ENCODE measurements at regions not wholly inside any gene's neighbourhood (a gene's known extent, or its start where the extent isn't known, plus 50 kb on each side); places are given as distances from the start of the nearest gene placed in this dataset.
"Not testable (repeated sequence)": the region's sequence is repeated elsewhere in the genome, so short reads cannot be mapped to it uniquely, and the experiment has no call there.

DNA sequence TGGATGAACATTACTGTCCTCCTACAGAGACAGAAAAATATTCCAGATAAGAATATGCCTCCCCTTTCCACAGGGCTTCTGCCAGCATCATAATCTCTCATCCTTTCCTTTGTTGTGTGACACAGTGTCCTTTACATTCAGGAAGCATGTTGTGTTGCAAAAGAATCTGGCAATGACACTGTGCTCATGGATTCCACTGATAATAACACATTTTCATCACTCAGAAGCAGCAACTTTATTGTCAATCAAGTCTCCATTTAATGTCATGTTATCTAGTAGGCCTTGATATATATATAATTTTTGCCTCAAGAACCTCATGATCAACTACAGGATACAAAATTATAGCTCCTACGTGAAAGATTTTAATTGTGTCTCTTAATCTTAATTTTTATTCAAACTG, 833.9 kb downstream of the FSTL5 start:
- DNase-seq (ENCODE audit: low read depth, low spot score): no peak
- in situ Hi-C loops (cut with HindIII; ENCODE audit: low pct_unique_long_range_greater_than_20kb, low sequenced_read_pairs): no loop called here

DNA sequence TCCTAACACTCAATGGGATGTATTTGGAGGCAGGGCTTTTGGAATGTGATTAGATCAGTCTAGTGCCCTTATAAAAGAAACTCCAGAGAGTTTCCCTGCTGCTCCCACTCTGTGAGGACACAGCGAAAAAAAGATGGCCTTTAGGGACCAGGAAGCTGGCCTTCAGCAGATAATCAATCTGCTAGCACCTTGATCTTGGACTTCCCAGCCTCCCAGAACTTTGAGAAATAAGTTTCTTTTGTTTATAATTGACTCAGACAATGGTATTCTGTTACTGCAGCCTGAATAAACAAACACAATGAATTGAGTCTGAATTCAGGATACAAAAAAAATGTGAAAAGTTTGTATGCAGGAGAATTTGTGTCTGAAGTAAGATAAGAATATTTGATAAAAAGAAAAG, 842.1 kb downstream of the FSTL5 start:
- in situ Hi-C loops (cut with HindIII; ENCODE audit: low pct_unique_long_range_greater_than_20kb, low sequenced_read_pairs): no loop called here
- no peak for DNase-seq (ENCODE audit: low read depth, low spot score)

DNA sequence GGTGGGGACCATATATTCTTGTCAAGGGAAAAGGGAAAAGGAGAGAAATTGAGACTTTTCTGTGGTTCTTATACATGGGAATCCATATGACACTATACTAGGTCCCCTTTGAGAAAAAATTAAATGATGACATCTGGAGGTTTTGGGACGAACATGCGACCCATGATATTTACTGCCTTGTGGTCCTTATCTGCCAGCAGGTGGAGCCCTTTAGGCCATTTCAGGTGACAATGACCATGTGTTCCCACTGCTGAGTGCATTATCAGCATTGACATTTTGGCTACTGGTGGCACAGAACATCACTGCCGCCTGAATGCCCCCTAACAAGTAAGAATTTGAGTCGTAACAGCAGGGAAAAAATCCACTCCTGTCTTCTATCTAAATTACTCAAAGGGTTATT, 843.4 kb downstream of the FSTL5 start:
- in situ Hi-C loops (cut with HindIII; ENCODE audit: low pct_unique_long_range_greater_than_20kb, low sequenced_read_pairs): no loop called here

GRCh38 chr4:161317000-161317399, 846.8 kb downstream of the FSTL5 start:
- no peak for DNase-seq (ENCODE audit: low read depth, low spot score)
- in situ Hi-C loops (cut with HindIII; ENCODE audit: low pct_unique_long_range_greater_than_20kb, low sequenced_read_pairs): no loop called here

More for the DNA sequence above, 843.4 kb downstream of the FSTL5 start:
- DNase-seq (ENCODE audit: low read depth, low spot score): peak; percentile 74

- DNase-seq (ENCODE audit: low read depth, low spot score): no peak
- in situ Hi-C loops (cut with HindIII; ENCODE audit: low pct_unique_long_range_greater_than_20kb, low sequenced_read_pairs): no loop called here
Measured at GRCh38 chr4:161314371-161314770, 849.4 kb downstream of the FSTL5 start.

- in situ Hi-C loops (cut with HindIII; ENCODE audit: low pct_unique_long_range_greater_than_20kb, low sequenced_read_pairs): no loop called here
- no peak for DNase-seq (ENCODE audit: low read depth, low spot score)
Measured at GRCh38 chr4:161303551-161303950, 860.2 kb downstream of the FSTL5 start.

- in situ Hi-C loops (cut with HindIII; ENCODE audit: low pct_unique_long_range_greater_than_20kb, low sequenced_read_pairs): no loop called here
Measured at GRCh38 chr4:161291222-161291621, 872.6 kb downstream of the FSTL5 start.

DNA sequence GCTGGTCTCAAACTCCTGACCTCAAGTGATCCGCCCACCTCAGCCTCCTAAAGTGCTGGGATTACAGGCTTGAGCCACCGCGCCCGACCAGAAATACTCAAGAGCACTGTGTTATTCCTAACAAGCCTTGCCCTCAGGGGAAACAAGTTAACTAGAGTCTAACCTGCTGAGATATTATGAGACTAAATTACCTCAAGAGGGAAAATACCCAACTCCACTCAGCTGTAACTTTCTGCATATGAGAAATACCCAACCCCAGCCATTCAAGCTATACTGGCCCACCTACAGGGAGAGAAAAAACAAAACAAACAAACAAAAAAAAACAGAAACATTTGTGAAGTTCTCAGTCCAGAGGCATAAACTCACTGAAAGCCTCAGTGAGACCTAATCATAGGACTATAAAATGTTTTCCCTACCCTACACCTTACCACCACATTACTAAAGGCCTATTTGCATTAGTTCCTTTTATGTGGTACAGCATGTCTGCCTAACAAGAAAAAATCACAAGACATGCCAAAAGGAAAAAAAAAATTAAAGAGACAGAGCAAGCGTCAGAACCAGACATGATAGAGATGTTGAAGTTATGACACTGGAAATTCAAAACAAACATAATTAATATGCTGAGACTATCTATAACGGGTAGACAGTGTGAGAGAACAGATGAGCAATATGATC, 876.0 kb downstream of the FSTL5 start:
- in situ Hi-C loops (cut with HindIII; ENCODE audit: low pct_unique_long_range_greater_than_20kb, low sequenced_read_pairs): no loop called here
- no peak for DNase-seq (ENCODE audit: low read depth, low spot score)

More at GRCh38 chr4:161291222-161291621, 872.6 kb downstream of the FSTL5 start:
- no peak for DNase-seq (ENCODE audit: low read depth, low spot score)

DNA sequence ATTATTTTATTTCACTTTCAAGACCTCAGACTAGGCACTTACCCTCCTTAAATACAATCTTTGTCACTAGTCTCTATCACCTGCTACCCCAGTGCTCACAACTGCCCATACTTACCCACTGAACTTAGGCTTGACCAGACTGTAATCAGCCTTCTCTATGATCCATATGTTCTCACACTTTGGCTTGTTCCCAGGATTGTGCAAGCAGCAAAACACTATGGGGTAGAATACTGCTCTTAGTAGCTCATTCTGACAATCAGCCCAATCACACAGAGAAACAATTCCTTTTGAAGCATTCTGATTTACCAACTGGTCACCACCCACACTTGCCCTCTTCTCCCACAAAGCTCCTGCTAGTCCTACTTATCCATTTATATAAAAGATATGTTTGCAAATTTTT, 878.3 kb downstream of the FSTL5 start:
- in situ Hi-C loops (cut with HindIII; ENCODE audit: low pct_unique_long_range_greater_than_20kb, low sequenced_read_pairs): no loop called here
- peak; percentile 25 for DNase-seq (ENCODE audit: low read depth, low spot score)

DNA sequence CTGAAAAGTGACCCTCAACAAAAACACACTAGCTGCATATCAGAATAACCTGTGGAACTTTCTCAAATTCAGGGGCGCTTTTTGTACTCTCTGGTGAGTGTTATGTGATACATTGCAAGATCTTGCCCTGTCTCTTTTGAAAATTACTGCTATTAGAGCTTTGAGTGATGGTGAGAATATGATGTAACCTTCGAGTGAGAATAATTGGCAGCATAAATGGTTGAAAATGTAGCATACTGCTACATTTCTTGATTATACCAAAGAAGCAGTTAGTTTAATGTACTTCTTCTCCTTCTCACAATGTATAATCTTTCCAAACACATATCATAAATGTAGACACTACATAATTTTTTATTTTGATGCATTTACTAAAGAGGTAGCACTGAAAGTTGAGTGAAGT, 882.9 kb downstream of the FSTL5 start:
- in situ Hi-C loops (cut with HindIII; ENCODE audit: low pct_unique_long_range_greater_than_20kb, low sequenced_read_pairs): no loop called here
- no peak for DNase-seq (ENCODE audit: low read depth, low spot score)

DNA sequence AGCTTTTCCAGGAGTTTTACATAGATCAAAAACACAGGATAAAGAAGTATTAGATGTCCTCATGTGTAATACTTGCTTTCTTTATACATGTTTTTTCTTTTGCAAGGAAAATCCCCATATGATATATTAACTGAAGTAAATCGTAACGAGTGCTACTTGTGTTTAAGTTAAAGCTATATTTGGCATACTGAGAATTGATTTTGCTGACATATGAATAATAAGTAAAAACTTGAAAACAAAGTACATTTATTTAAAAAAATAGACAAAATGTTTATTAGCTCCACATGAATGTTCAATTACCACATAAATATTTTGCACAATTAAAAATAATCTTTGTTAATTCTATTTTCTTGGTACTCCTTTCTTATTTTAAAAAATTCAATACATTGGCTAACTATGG, 884.7 kb downstream of the FSTL5 start:
- in situ Hi-C loops (cut with HindIII; ENCODE audit: low pct_unique_long_range_greater_than_20kb, low sequenced_read_pairs): no loop called here

GRCh38 chr4:161277150-161277787, 886.5 kb downstream of the FSTL5 start:
- in situ Hi-C loops (cut with HindIII; ENCODE audit: low pct_unique_long_range_greater_than_20kb, low sequenced_read_pairs); DNase-seq (ENCODE audit: low read depth, low spot score): not testable (repeated sequence)

More for the DNA sequence above, 884.7 kb downstream of the FSTL5 start:
- DNase-seq (ENCODE audit: low read depth, low spot score): no peak

- no peak for DNase-seq (ENCODE audit: low read depth, low spot score)
- in situ Hi-C loops (cut with HindIII; ENCODE audit: low pct_unique_long_range_greater_than_20kb, low sequenced_read_pairs): no loop called here
Measured at GRCh38 chr4:161273607-161274006, 890.2 kb downstream of the FSTL5 start.

DNA sequence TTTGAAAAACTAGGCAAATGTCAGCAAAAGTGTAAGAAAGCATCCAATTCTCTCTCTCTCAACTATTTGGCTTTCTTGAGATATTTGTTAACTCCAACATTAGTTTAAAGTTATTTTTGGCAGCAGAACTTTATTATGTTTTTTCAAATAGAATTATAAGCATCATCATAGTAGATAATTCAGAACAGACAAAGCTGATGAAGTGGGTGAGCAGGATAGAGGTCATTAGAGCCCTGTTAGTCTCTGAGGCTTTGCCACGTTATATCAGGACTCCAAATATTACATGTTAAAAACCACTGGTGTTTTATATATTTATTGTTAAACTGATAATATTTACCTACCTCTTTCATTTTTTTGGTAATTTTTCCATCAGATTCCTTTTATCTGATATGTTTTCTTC, 903.0 kb downstream of the FSTL5 start:
- no peak for DNase-seq (ENCODE audit: low read depth, low spot score)
- in situ Hi-C loops (cut with HindIII; ENCODE audit: low pct_unique_long_range_greater_than_20kb, low sequenced_read_pairs): no loop called here

- peak; percentile 69 for DNase-seq (ENCODE audit: low read depth, low spot score)
- in situ Hi-C loops (cut with HindIII; ENCODE audit: low pct_unique_long_range_greater_than_20kb, low sequenced_read_pairs): no loop called here
Measured at GRCh38 chr4:161256716-161257115, 907.1 kb downstream of the FSTL5 start.

- in situ Hi-C loops (cut with HindIII; ENCODE audit: low pct_unique_long_range_greater_than_20kb, low sequenced_read_pairs): no loop called here
- no peak for DNase-seq (ENCODE audit: low read depth, low spot score)
Measured at GRCh38 chr4:161256172-161256571, 907.6 kb downstream of the FSTL5 start.

DNA sequence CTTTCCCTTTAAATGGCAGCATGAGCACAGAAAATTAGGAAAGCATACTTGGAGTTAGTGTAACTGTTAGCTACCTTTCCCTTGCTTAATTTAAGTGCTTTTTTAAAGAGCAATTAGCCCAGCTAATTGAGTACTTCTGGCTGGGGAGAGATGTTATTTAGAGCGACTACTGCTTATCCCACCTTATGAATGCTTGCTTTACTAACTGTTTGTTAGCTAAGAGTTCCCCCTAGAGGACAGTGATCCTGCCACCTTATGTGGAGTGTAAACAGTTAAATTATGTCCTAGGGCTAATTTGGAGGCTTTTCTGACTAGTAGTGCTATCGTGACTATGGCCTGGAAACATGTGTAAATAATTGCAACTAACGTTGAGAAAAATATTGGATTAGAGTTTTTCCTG, 909.4 kb downstream of the FSTL5 start:
- peak; percentile 7 for DNase-seq (ENCODE audit: low read depth, low spot score)
- in situ Hi-C loops (cut with HindIII; ENCODE audit: low pct_unique_long_range_greater_than_20kb, low sequenced_read_pairs): no loop called here

DNA sequence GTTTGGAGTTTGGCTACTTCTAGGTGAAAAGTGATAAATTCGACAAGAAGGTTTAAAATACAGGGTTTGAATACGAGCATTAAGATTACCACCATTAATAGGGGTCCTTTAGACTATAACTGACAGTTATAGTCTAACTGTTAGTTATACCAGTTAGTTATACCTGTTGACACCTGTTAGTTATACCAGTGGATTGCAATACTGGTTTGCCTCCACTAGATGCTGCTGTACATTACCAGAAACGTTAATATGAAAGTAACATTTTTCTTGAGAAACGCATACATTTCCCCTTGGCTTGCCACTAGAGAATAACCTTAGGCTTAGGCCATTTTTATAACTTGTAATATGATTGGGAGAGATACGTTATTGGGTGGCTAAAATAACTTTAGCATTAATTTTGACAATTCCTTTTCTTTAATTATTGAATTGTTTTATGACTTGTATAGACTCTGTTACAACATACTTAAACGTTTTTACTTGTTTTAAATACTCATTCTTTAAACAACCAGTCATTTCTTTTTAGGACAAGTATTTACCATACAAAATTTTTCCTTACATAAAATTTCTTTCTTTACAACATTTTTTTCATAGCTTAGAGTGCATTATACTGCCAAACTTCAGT, 911.2 kb downstream of the FSTL5 start:
- peak; percentile 66 for DNase-seq (ENCODE audit: low read depth, low spot score)
- in situ Hi-C loops (cut with HindIII; ENCODE audit: low pct_unique_long_range_greater_than_20kb, low sequenced_read_pairs): no loop called here

Measured in SK-MEL-5 (cell line).